H1 (cell line): ENCODE measurements at regions not wholly inside any gene's neighbourhood (a gene's known extent, or its start where the extent isn't known, plus 50 kb on each side); places are given as distances from the start of the nearest gene placed in this dataset.

Source experiments
- CTCF ChIA-PET: fragments of 300-600 bp; sonication (Branson Sonifier 250); formaldehyde crosslinking; loops from one replicate; lab custom pipeline; 2021; ENCODE audit not compliant: partially characterized antibody; lab: Charles Lee
- POLR2A ChIA-PET: fragments of 300-600 bp; sonication (Branson Sonifier 250); formaldehyde crosslinking; loops from one replicate; lab custom pipeline; 2021; ENCODE audit warnings: inconsistent platforms; ENCODE audit not compliant: partially characterized antibody; lab: Charles Lee
- DNase-seq, 2 experiments: peaks; one replicate each; pipeline versions ENCODE4 v3.0.0 to v3.0.0-alpha.2; 2010 to 2022; ENCODE audit warnings: low spot score in 2 of 2, low read depth in 1 of 2, mixed read lengths in 1 of 2
- FAIRE-seq: peaks from 2 replicates; lab custom pipeline; 2011; peaks lifted over from hg19 to GRCh38; lab: Jason Lieb, UNC
- H2AFZ ChIP-seq: 2 replicates; pipeline ENCODE4 v1.8.1; 2012; ENCODE audit warnings: low read length, inconsistent platforms
- H2AK5ac ChIP-seq: 2 replicates; pipeline ENCODE4 v1.6.1; 2013; ENCODE audit warnings: low read depth, low read length
- H2BK120ac ChIP-seq: replicated peaks from 2 replicates; pipeline ENCODE3; 2013; ENCODE audit warnings: low read depth, low read length, inconsistent platforms
- H2BK12ac ChIP-seq: 2 replicates; pipeline ENCODE4 v1.6.1; 2013; ENCODE audit warnings: low read depth, low read length
- H2BK15ac ChIP-seq: 2 replicates; pipeline ENCODE4 v1.6.1; 2013; ENCODE audit warnings: low read length
- H2BK20ac ChIP-seq: 2 replicates; pipeline ENCODE4 v1.6.1; 2013; ENCODE audit warnings: low read length
- H2BK5ac ChIP-seq: 2 replicates; pipeline ENCODE4 v1.6.1; 2013; ENCODE audit warnings: low read depth, low read length
- H3K14ac ChIP-seq: 2 replicates; pipeline ENCODE4 v1.6.1; 2013; ENCODE audit warnings: inconsistent platforms; ENCODE audit not compliant: insufficient read length
- H3K18ac ChIP-seq: 2 replicates; pipeline ENCODE4 v1.6.1; 2013; ENCODE audit warnings: low read length; ENCODE audit errors: extremely low read depth
- H3K23ac ChIP-seq: 2 replicates; pipeline ENCODE4 v1.6.1; 2013; ENCODE audit warnings: inconsistent platforms; ENCODE audit not compliant: insufficient read length
- H3K23me2 ChIP-seq: 2 replicates; pipeline ENCODE4 v1.6.1; 2013; ENCODE audit warnings: low read depth, low read length
- H3K27ac ChIP-seq: 2 replicates; pipeline ENCODE4 v1.6.1; 2011; ENCODE audit warnings: low read depth, low read length, inconsistent platforms
- H3K27me3 ChIP-seq, 4 experiments: replicated peaks in 1 of 4; 1 replicate in 1 of 4; 2 replicates in 3 of 4; pipeline versions ENCODE4 v1.6.1 to v1.8.1; 2011 to 2013; ENCODE audit warnings: low read length in 3 of 4, mild to moderate bottlenecking in 3 of 4, inconsistent platforms in 2 of 4, mixed read lengths in 2 of 4, moderate library complexity in 1 of 4; ENCODE audit not compliant: control insufficient read depth in 3 of 4, insufficient read depth in 3 of 4; ENCODE audit errors: extremely low read depth in 1 of 4
- H3K36me3 ChIP-seq, 4 experiments: 2 replicates each; pipeline versions ENCODE4 v1.6.1 to v1.8.1; 2011 to 2013; ENCODE audit warnings: mild to moderate bottlenecking in 4 of 4, low read length in 3 of 4, moderate library complexity in 2 of 4, control low read depth in 1 of 4, inconsistent platforms in 1 of 4; ENCODE audit not compliant: insufficient read depth in 4 of 4, control insufficient read depth in 2 of 4
- H3K4ac ChIP-seq: replicated peaks from 2 replicates; pipeline ENCODE3; 2013; ENCODE audit warnings: low read length, low read depth, mixed read lengths, inconsistent platforms; ENCODE audit not compliant: insufficient read length
- H3K4me1 ChIP-seq, 4 experiments: replicated peaks in 1 of 4; 1 replicate in 1 of 4; 2 replicates in 3 of 4; pipeline versions ENCODE4 v1.6.1 to v1.8.1; 2011 to 2013; ENCODE audit warnings: low read length in 3 of 4, inconsistent platforms in 2 of 4, mixed read lengths in 1 of 4; ENCODE audit not compliant: insufficient read depth in 4 of 4, control insufficient read depth in 3 of 4
- H3K4me2 ChIP-seq, 2 experiments: 2 replicates each; pipeline versions ENCODE4 v1.6.1 to v1.8.1; 2011 to 2013; ENCODE audit warnings: low read depth in 2 of 2, low read length in 2 of 2, control low read depth in 1 of 2, inconsistent platforms in 1 of 2, mild to moderate bottlenecking in 1 of 2; ENCODE audit not compliant: insufficient read depth in 1 of 2
- H3K4me3 ChIP-seq, 4 experiments: fragments of 200-600, 300-600 bp in 1 of 4; sonication (generic), shearing (Covaris generic), sonication (Bioruptor Twin) in 1 of 4; 2 replicates each; pipeline versions ENCODE4 v1.5.1 to v1.8.1; 2011 to 2016; ENCODE audit warnings: low read length in 4 of 4, low read depth in 3 of 4, control low read depth in 2 of 4, inconsistent platforms in 2 of 4, mild to moderate bottlenecking in 2 of 4, mixed read lengths in 1 of 4, moderate library complexity in 1 of 4; ENCODE audit not compliant: insufficient read depth in 2 of 4; ENCODE audit errors: extremely low read depth in 1 of 4
- H3K56ac ChIP-seq: replicated peaks from 2 replicates; pipeline ENCODE3; 2013; ENCODE audit warnings: low read depth, mild to moderate bottlenecking, mixed read lengths, low read length, inconsistent platforms; ENCODE audit not compliant: insufficient read length
- H3K79me1 ChIP-seq: 2 replicates; pipeline ENCODE4 v1.6.1; 2013; ENCODE audit warnings: low read depth, low read length, control low read depth
- H3K79me2 ChIP-seq, 2 experiments: 2 replicates each; pipeline versions ENCODE4 v1.6.1 to v1.8.1; 2012 to 2013; ENCODE audit warnings: low read length in 2 of 2, mild to moderate bottlenecking in 2 of 2, inconsistent platforms in 1 of 2; ENCODE audit not compliant: insufficient read depth in 2 of 2, control insufficient read depth in 1 of 2
- H3K9ac ChIP-seq, 4 experiments: replicated peaks in 1 of 4; 1 replicate in 1 of 4; 2 replicates in 3 of 4; pipeline versions ENCODE4 v1.6.1 to v1.8.1; 2011 to 2013; ENCODE audit warnings: low read depth in 3 of 4, low read length in 3 of 4, control low read depth in 2 of 4, mild to moderate bottlenecking in 2 of 4, moderate library complexity in 2 of 4, inconsistent platforms in 1 of 4; ENCODE audit errors: extremely low read depth in 1 of 4
- H3K9me3 ChIP-seq, 2 experiments: 2 replicates each; pipeline versions ENCODE4 v1.6.1 to v1.8.1; 2012 to 2013; ENCODE audit warnings: mild to moderate bottlenecking in 2 of 2, moderate library complexity in 2 of 2, control low read depth in 1 of 2, inconsistent platforms in 1 of 2, low read depth in 1 of 2, low read length in 1 of 2, mixed read lengths in 1 of 2; ENCODE audit not compliant: insufficient read depth in 2 of 2
- H4K20me1 ChIP-seq, 2 experiments: replicated peaks in 1 of 2; 2 replicates each; pipeline versions ENCODE3 to v1.8.1; 2011 to 2013; ENCODE audit warnings: inconsistent platforms in 2 of 2, low read length in 2 of 2, mild to moderate bottlenecking in 1 of 2; ENCODE audit not compliant: insufficient read depth in 2 of 2, control insufficient read depth in 1 of 2
- H4K5ac ChIP-seq: 2 replicates; pipeline ENCODE4 v1.6.1; 2013; ENCODE audit warnings: low read length, low read depth, mixed read lengths, inconsistent platforms; ENCODE audit not compliant: insufficient read length
- H4K8ac ChIP-seq: 2 replicates; pipeline ENCODE4 v1.8.0; 2013; ENCODE audit warnings: mild to moderate bottlenecking, moderate library complexity, low read length, inconsistent platforms; ENCODE audit not compliant: insufficient read depth; ENCODE audit errors: extremely low read depth
- H4K91ac ChIP-seq: replicated peaks from 2 replicates; pipeline ENCODE3; 2013; ENCODE audit warnings: low read length, mixed read lengths, inconsistent platforms; ENCODE audit not compliant: insufficient read length
- CBX5 ChIP-seq: fragments of 300-800, 300-1000 bp; sonication (generic); IDR thresholded peaks from 2 replicates; pipeline ENCODE4 v1.7.1; 2016; ENCODE audit warnings: antibody characterized with exemption, low read length, low read depth
- SIRT6 ChIP-seq: IDR thresholded peaks from one replicate; pipeline ENCODE4 v1.7.1; 2012; ENCODE audit warnings: low read length, inconsistent platforms
- WGBS, 2 experiments: shearing (Covaris generic) in 1 of 2; methylation state at CpG; one replicate each; pipeline versions ENCODE4 v1.1.6 to v1.1.7; 2013 to 2015; ENCODE audit warnings: low lambda C conversion rate in 2 of 2, mixed read lengths in 2 of 2, inconsistent platforms in 1 of 2, low coverage in 1 of 2, missing lambda C conversion rate in 1 of 2; ENCODE audit not compliant: insufficient replicate concordance in 2 of 2, insufficient coverage in 1 of 2, insufficient read length in 1 of 2; ENCODE audit errors: extremely low coverage in 1 of 2, missing lambda C conversion rate in 1 of 2; 5-methylcytosine and 5-hydroxymethylcytosine counted together

DNA sequence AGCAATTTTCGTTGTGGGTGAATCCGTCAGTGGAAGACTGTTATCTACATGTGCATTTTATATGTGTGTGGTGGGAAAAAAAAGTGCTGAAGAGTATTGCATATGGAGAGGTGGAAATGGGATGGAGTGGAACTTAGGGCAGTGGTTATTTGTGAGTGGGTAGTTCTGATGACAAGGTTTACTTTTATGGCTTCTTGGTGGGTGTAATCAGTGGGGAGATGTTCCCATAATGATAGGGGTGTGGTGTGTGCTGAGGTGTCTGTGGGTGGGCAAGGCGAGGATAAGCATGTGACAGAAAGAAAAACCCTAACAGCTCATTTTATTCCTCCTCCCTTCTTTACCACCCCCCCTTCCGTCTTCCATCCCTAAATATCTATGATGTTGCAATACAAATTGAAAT, 288.1 kb downstream of the NUF2 start:
- ChIA-PET POLR2A (no interaction called here), CTCF (no interaction called here)
- H3K27ac ChIP-seq, result no peak overlapping the region
- no peak overlapping the region for H2BK120ac ChIP-seq
- no peaks in the 10 kb centered on the region for H3K36me3 ChIP-seq
- H3K27me3 ChIP-seq, result no peaks in the 10 kb centered on the region
- H4K8ac ChIP-seq, result no peak overlapping the region
- H3K9ac ChIP-seq, result no peak overlapping the region
- no peak overlapping the region for H3K4me3 ChIP-seq
- no peak overlapping the region; the same call in 1 of the 2 replicates for H2BK12ac ChIP-seq
- H3K79me2 ChIP-seq, result no peaks in the 10 kb centered on the region
- TF ChIP-seq SIRT6 (no peak), CBX5 (no peak)
- H4K20me1 ChIP-seq, result no peaks in the 10 kb centered on the region
- no peaks in the 10 kb centered on the region for H3K23me2 ChIP-seq
- no peaks in the 10 kb centered on the region for H3K79me1 ChIP-seq
- H4K91ac ChIP-seq, result peak overlapping the region; percentile 39
- H2BK5ac ChIP-seq, result no peak overlapping the region
- H3K9me3 ChIP-seq, result no peaks in the 10 kb centered on the region
- H3K4me1 ChIP-seq, result peaks cover 0 to 15% (median 9%) of the 10 kb centered on the region in 4 experiments; a peak in 4 of 7 replicates
- no peak overlapping the region for H2AFZ ChIP-seq
- WGBS, 2 experiments, result 57% methylated on average over 4 of the region's 4 CpGs; no CpG with 5 or more reads in 1 of the 2 experiments
- no peak overlapping the region for H3K23ac ChIP-seq
- no peak for FAIRE-seq
- no peak overlapping the region for H3K14ac ChIP-seq
- no peak overlapping the region for H2AK5ac ChIP-seq
- H3K4me2 ChIP-seq, result no peak overlapping the region
- H3K56ac ChIP-seq, result no peak overlapping the region
- H3K4ac ChIP-seq, result no peak overlapping the region
- H4K5ac ChIP-seq, result no peak overlapping the region
- no peak overlapping the region for H2BK15ac ChIP-seq
- no peak overlapping the region for H3K18ac ChIP-seq
- no peak overlapping the region for H2BK20ac ChIP-seq
- DNase-seq, result no peak
